ENCODE measurements at regions not wholly inside any gene's neighbourhood (a gene's known extent, or its start where the extent isn't known, plus 50 kb on each side); places are given as distances from the start of the nearest gene placed in this dataset.

GRCh38 chr9:75612205-75612604, 278.3 kb upstream of the PCSK5 start:
- no peak for TF ChIP-seq CTCF (conservative IDR thresholded peaks at IDR 0.05; ENCODE audit: low read depth in 2 of 2)
- no peak for TF ChIP-seq EZH2phosphoT487 (IDR thresholded peaks at IDR 0.05; ENCODE audit: unreplicated experiment)
- no peak for TF ChIP-seq REST (IDR thresholded peaks at IDR 0.05; ENCODE audit: unreplicated experiment)
- TF ChIP-seq POLR2AphosphoS5 (IDR thresholded peaks at IDR 0.05; ENCODE audit: low read depth), result no peak
- no peak for TF ChIP-seq EZH2 (IDR thresholded peaks at IDR 0.05; ENCODE audit: low read depth, unreplicated experiment)
- no peak for TF ChIP-seq JUNB (IDR thresholded peaks at IDR 0.05; ENCODE audit: unreplicated experiment)
- no peak for TF ChIP-seq ETS1 (IDR thresholded peaks at IDR 0.05)
- no peak for TF ChIP-seq CREB1 (CRISPR knock-in tag; IDR thresholded peaks at IDR 0.05; ENCODE audit: low read depth)
- TF ChIP-seq ZNF114 (CRISPR knock-in tag; IDR thresholded peaks at IDR 0.05), result no peak
- TF ChIP-seq STAT1 (IDR thresholded peaks at IDR 0.05; ENCODE audit: unreplicated experiment), result no peak
- no peak for TF ChIP-seq ZNF331 (CRISPR knock-in tag; IDR thresholded peaks at IDR 0.05; ENCODE audit: low read depth)
- no peak for TF ChIP-seq ZNF462 (CRISPR knock-in tag; IDR thresholded peaks at IDR 0.05)
